Stimulated activated CD8-positive, alpha-beta memory T cell treated with anti-CD3 and anti-CD28 coated beads, Interleukin-7, amount 100 ng/mL, for 4 hours (primary cell): ENCODE measurements at regions not wholly inside any gene's neighbourhood (a gene's known extent, or its start where the extent isn't known, plus 50 kb on each side); places are given as distances from the start of the nearest gene placed in this dataset.

Experiments
- DNase-seq, 2 donors: peaks; one replicate each; pipeline ENCODE4 v3.0.0-alpha.2; 2020; ENCODE audit warnings: low read depth in 2 of 2

DNA sequence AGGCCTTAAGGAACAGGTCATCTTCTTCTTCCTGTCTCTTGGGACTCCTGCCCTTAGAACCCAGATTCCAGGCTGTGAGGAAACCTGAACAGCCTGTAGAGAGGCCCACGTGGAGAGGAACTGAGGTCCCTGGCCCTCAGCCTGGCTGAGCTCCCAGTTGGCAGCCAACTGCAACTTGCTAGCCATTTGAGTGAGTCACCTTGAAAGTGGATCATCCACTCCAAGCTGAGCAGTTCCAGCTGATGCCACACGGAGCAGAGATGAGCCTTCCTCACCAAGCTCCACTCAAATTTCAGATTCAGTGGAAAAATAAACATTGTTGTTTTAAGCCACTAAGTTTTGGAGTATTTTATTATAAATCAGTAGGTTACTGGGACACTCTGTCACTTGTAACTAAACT is 392.5 kb downstream of the BCOR start:
- DNase-seq: no peak

DNA sequence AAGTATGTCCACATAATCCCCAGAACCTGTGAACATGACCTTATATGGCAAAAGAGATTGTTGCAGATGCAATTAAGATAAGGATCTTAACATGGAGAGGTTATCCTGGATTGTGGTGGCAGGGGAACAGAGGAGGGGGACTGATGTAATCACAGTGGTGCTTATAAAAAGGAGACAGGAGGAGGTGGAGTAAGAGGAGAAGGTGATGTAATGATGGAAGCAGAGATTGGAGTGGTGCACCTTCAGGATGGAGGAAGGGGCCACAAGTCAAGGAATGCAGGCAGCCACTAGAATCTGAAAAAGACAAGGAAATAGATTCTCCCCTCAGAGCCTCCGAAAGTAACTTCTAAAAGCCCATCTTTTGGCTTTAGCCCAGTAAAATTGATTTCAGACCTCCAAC is 388.4 kb downstream of the BCOR start:
- DNase-seq: no peak

DNA sequence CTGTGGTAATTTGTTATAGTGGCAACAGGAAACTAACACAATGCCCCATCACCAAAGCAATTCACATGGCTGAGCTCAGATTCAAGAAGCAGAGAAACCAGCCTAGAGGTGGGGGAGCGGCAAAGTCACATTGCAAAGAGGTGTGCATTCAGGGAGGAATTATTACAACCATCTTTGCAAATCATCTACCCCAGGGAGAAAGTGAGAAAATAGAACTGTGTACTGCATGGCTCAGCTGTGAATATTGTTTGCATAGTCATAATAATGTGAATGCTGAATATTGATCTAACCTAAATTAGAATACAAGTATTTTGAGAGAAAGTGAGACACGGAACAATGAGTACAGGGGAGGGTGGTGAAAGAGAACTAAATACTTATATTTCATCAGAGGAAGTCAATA is 387.9 kb downstream of the BCOR start:
- no peak for DNase-seq

DNA sequence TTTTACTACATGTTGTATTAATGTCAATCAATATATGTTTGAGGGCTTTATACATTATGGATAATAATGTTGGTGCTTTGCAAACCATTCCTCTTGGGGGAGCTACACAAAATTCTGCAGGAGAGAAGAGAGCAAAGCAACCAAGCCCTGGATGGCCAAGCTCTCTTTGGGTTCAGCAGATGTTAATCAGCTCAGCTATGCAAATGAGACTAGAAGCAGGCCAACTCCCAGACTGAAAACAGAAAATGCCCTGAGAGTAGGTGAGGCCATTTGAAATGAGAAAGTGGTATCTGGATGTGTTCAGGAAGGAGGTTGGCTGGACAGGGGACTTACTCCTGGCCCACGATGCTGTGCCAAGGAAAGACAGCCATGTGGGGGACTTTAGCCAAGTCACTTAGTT is 387.0 kb downstream of the BCOR start:
- no peak for DNase-seq

DNA sequence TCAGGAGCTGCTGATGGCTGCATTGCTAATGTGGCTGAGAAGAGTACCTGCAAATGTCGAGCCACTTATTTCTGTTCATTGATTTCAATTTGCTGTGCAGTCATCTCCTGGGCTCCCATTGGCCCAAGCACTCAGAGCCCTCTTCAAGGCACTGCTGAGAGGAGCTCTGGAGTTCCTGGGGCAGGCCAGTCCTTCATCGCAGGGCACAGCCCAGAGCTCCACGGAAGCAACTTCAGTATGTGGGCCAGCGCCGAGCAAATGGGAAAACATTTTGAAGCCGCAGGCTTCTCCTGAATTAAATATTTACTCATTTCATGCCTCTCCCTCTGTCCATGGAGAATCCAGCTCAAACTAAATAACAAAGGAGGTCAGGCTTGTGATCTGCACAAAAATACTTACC is 383.3 kb downstream of the BCOR start:
- DNase-seq: no peak

DNA sequence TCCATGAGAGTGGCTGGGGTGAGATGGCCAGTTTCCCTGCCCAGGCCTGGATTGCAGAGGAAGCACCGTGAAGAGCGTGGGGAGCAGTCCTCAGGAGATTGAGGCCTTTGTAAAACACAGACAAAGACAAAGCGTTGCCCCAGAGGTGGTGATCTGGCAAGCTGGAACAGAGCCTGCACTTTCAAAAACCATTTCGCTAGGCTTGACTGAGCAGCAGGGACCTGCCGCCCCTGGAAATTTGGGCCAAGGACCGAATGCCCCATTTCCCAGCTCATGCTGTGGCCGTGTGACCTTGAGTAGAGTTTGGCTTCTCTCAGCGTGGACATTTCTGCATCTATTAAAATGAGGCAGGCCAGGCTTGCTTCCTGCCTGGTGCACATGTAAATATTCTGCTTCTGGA is 381.4 kb downstream of the BCOR start:
- DNase-seq: no peak

DNA sequence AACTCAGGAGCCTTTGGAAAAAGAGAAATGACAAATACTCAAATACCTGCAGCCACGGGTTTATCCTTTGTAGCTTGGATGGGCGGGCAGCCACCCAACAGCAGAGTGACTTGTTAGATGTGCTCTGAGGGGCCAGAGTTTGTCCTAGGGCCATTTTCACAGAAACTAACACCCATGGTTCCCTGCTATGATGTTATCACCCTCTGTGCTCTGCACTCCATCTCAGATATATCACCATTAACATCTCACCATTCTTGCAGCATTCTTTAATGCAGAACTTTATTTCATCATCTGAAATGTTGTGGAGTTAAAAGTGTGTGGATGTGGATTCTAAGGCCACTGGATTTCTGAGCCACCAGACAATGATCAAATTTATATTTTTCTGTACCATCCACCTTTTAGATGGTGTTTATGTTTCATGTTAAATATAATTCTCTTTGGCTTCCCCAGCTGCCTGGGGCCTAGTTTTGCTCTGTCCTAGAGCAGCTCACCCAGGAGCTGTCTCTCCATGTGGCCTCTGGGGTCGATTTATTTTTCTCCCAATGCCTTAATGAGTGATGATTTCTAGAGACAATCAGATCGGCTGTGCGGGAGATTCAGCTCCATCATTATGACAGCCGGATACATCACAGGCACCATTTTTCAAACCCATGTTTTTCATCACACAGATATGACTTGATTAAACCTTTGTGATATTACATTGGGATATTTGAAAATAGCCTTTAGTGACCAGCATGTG is 380.8 kb downstream of the BCOR start:
- DNase-seq: no peak

DNA sequence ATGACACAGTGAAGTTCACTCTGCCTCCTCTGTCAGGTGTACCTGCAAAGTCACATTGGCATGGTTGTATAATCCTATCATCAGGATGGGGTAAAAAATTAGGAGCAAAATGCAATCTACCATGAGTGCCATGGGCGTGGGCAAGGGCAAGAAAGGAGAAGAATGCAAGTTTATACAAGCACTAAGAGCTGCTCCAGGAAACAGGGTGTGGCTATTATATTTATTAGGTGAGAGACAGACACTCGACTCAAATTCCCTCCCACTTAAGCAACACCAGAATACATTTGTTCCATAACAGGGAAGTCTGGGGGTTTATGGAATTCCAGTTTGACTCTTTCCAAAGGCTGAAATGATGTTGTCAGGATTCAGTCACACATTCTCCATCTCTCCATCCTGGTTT is 378.8 kb downstream of the BCOR start:
- DNase-seq: no peak

DNA sequence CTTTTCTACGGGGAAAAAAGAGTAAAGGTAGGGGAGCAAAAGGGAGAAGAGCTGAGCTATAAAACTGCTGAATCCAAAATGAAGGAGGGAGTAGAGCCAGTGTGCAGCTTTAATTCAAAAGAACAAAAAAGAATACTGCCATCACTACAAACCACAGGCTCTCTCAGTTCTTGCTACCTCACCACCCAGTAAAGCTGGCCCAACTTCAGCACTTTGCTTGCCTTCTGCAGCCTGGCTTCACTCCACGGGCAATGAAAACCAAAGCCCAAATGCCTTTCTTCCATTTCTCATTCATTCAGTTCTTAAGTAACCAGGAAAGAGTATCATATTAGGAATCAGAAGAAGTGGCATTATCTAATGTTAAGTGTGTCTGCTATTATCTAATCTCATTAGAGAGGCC is 376.8 kb downstream of the BCOR start:
- DNase-seq: no peak

DNA sequence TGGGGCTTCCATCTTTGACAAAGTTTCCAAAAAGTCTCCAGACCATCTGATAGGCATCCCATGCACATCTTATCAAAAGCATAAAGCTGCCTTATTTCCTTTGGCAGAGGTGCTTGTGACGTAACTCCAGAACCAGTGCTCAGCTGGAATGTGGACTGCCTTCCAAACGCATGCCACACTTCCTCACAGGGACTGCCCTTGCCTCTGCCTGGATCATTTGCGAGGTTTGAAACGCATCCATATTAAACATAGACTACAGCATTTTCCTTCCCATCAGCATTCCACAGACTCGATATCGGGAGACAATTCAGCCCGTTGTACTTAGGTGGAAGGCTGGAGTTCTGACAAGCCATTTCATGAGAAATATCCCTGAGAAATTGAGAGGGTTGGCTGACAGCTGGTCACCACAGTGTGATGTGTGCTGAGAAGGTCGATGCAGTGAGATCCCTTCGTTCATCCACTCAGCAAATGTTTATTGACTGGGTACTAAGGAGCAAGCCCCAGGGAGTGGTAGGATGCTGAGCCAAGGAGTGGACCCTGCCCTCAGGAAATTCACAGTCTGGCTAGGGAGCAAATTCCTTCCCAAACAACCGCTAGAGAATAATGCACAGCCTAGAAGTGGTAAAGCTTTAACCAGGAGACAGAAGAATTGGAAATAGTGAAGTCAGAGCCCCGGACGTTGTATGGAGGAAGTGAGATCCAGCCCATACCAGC is 376.0 kb downstream of the BCOR start:
- DNase-seq: no peak

DNA sequence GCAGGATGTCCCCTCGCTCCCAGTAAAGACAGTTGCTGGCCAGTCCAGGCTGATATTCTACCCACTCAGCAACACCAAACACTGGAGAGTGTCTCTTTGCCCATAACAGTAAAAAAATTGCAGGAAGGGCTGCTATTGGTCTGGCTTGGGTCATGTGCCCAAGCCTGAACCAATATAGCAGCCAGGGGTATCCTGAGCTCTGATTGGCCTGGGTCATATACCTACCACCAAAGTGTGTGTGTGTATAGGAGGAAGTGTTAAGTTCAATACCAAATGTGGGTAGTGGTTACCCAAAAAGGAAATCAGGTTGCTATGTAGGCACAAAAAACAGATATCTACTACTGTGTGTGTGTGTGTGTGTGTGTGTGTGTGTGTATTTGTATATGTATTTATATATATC is 373.2 kb downstream of the BCOR start:
- no peak for DNase-seq

DNA sequence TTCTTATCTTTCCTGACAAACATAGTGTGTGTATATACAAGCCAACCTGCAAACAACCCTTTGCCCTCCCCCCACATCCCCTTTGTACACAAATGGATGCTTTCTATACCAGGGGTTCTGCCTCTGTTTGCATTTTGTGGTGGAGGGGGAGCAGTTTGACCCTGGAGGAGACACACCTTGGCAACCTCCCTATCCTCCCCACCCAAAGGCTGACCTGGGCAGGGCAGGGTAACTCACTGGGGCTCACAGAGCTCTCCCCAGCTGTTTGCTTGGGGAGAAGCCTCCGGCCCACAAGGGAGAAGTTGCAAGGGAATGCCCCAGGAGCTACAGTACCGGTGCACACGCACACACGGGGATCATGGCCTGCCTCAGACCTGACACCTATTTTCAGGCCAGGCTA is 372.6 kb downstream of the BCOR start:
- DNase-seq: no peak

DNA sequence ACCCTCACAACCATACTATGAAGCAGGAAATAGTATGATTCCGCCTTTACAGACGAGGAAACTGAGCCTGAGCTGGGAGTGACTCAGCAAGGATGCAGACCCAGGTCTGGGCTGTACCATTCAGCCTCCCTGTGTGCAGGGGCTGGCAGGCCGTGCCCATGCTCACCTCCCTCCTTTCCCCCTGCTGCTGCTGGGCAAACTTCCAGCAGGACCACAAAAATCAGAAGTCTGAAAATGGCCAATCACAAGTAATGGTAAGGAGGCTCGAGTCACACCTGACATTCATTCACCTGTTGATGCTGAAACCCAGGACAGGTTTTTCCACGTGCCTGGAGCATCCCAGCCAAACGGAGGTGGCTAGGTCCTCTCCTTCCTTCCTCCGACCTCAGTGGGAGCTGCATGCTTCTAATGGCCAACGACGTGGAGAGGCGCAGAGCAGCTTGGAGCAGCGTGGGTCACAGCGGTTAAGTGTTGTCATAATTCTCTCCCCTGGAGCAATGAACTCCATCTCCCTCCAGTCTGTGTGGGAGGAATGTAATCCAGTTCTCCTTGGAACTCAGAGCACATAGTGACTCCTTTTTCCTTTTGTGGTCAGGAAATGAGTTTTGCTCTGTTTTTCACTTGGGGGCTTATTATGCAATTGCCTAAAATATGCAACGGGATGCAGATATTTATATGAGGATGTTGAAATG is 371.7 kb downstream of the BCOR start:
- no peak for DNase-seq

DNA sequence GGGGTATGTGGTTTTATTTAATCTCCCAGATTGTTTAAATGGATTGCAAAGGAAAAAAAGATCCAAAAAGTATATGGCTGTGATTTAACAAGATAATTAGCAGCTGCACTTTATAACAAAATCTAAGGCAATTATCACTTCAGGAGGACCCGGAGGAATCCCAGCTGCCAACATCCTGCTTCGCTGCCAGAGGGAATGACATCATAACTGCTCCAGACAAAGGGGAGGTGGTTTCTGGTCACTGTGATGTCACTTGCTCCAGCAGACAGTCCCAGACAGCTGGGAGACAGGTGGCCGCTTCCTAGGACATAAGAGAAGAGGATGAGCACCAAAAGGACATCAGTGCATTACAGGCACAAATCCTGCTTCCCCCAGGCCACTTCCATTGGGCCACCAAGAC is 371.0 kb downstream of the BCOR start:
- DNase-seq: no peak

DNA sequence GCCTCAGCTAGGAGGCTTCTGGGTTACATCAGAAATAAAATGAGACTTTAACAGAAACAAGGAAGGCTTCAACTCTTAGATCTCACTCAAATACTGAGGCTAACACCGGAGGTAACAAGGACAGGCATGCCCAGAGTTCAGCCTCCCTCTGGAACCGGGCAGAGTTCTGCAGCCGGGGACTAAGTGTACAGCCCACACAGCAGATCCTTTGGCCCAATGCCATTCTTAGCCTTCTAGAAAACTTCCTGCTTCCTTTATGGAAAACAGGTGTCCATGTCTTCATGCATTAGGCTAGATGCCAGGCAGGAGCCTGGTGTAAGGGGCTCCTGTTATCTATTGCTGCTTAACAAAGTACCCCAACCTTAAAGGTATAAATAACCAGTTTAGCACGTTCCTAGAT is 369.7 kb downstream of the BCOR start:
- no peak for DNase-seq

DNA sequence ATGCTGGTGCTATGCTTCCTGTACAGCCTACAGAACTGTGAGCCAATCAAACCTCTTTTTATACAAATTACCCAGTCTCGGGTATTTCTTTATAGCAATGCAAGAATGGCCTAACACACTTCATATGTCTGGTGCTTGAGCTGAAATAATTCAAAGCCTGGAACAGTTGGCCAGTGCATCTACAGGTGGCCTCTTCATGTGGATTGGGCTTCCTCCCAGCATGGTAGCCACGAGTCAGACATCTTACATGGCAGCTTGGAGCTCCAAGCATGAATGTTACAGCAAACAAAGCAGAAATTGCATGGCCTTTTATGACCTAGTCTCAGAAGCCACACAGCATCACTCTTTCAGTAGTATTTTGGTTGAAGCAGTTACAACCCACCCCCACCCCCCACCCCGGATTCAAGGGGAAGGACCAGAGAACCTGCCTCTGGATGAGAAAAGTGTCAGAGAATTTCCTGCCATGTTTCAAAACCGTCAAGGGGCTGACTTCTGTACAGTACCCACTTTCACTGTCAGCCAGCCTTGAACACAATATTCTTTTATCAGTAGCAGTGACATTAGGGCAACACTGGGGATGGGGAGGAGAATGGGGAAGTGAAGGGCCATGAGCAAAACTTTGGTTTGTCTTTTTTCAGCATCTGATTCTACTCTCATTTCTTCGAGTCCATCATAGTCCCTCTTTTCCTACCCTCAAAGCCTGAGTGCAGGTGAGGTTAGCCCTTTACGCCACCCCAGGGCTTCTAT is 368.7 kb downstream of the BCOR start:
- DNase-seq: no peak

DNA sequence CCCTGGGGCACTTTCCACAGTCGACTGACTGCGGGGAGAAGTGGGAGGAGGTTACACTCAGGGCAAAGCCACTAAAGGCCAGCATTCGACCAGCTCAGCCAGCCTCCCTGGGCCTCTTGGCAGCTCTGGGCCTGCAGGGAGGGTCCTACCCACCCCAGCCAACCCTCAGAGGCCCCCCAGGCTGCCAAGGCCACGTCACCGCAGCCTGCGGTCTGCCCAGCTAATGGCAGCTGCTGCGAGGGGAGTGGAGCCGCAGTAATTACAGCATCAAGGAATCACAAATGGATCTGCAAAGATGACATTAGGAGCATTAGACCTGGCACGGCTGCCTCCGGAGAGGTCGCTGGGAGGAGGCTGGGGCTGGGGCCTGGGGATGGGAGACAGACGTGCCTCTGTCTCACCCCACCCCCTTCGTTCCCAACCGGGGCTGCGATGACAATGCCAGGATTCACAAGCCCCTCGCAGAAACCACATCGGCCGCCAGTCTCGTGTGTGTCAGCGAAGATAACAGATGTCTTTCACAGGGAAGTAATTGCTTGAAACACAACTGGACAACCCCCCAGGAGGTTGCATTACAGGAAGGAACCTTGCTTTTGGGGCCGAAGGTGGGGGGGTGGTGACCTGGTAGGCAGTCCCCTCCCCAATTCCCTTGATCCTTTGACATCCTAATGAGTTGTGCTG is 367.6 kb downstream of the BCOR start:
- no peak for DNase-seq

DNA sequence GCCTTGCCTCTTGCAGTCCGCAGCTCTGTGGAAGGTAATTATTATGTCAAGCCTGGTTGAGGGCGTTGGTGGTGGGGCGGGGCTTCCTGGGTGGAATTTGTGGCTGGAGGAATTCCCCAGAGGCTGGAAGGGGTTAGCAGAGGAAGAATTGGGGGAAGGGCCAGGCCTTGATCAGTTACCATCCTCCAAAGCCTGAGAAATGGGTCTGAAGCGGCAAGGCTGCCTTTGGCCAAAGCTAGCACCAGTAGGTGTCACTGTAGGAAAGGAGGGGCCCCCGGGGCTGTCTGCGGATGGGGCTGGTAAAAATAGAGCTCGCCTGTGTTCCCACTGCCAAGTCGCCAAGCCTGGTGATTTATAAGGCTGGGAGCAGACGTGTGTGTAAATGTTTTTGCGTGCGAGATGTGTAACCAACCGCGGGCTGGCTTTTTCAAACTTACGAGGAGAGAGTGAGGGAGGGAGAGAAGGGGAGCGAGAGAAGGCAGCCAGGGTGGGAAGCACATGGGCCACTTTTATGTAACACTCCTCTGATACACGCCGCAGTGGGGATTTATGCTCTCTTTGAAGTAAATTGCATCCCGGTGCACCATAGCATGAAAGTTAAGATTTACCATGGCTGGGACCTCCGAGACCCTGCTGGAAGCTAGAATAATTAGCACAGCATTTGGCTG is 367.0 kb downstream of the BCOR start:
- peak; percentile 12 to 24 for DNase-seq

DNA sequence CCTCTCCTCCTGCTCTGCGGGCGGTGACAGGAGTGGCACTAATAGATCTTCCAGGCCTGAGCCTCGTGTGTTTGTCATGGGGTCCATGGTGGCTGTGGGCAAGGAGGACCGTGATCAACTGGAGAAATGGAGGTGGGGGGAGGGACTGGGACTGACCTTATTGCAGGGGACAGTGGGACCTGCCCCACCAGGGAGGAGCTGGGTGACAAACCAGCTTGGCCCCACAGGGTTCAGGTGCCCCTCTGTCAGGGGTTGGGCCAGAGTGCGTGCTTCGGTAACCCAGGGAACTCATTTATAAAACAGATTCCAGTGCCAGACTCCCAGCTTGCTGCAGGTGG is 366.5 kb downstream of the BCOR start:
- DNase-seq: no peak

DNA sequence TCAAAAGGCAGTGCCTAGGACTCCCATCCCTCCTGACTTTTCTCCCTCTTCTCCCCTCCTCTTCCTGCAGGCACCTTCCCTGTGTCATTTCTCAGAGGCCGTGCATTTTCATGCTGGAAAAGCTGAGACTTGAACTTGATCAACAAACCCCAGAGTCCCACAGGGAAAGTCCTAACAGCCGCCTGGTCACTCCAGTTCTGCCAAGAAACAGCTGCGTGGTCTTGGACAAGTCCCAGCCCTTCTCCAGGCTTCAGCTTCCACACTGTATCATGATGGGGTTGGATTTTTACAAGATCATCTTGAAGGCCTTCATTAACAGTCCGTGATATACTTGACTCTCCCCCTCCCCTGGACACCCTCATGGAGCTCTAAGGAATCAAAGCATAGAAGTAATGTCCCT is 366.0 kb downstream of the BCOR start:
- no peak for DNase-seq

DNA sequence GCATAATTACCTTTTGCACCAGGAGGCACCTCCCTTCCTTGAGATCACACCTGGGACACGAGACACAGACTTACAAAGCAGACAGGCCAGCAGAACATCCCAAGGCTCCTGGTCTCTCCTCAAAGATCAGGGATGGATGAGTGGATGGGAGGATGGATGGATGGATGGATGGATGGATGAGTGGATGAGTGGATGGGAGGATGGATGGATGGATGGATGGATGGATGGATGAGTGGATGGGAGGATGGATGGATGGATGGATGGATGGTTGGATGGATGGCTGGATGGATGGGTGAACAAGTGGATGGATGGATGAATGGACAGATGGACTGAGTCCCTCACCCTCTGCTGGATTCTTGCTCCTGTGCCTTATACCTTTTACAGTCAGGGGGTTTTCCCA is 364.0 kb downstream of the BCOR start:
- no peak for DNase-seq
